GM21737 (cell line): ENCODE measurements at regions not wholly inside any gene's neighbourhood (a gene's known extent, or its start where the extent isn't known, plus 50 kb on each side); places are given as distances from the start of the nearest gene placed in this dataset.

Source experiments
- ATAC-seq: cut with Tn5 transposase; IDR thresholded peaks from one replicate; pipeline ENCODE4 v1.9.1; 2021; ENCODE audit warnings: mild to moderate bottlenecking, moderate library complexity; ENCODE audit not compliant: unreplicated experiment

DNA sequence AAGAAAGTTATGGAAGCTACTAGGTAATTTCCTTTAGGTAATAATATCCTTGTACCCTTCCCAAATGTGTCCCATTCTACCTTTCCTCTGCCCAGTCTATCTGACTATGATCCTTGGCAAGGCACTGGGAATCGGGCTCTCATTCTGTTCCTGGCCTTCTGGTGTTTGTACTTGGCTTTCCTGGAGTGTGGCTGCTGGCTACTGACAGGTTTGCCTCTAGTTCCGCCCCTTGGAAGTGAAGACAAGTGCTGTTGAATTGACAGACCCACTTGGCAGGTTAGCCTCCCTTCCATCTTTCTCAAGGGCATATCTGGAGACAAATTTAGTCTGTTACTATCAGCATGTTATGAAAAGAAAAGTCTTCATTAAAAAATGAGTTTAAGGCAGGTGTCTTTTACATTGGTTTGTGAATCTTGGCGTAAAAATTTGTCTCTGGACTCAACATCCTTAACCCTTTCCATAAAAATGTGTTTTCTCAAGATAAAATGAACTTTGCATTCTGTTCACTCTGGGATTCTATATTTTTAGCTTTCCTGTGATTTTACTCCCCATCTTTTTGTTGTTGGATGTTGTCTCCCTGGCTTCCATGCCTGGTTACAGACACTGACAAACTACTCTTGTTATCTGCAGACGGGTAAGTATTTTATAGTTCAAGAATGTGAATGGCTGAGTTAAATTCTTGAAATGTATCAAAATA, 287.4 kb upstream of the PDGFD start:
- ATAC-seq = no peak

DNA sequence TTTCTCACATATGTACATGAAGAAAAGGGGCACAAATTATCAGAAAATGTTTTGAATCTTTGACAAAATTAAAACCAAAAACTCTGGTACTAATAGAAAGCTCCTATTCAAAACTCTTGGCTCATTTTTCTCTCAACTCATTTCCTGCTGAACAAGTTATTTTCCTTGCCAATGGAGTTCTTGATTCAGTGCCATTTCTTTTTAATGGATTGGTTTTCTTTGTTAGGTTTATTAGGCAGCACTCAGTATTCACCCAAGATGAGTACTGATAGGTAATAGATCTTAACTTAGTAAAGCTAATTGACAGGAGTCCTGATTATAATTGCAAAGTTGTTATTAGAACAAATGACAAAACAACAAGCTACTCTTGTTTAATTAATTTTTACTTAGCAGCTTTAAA, 279.4 kb upstream of the PDGFD start:
- ATAC-seq = no peak

DNA sequence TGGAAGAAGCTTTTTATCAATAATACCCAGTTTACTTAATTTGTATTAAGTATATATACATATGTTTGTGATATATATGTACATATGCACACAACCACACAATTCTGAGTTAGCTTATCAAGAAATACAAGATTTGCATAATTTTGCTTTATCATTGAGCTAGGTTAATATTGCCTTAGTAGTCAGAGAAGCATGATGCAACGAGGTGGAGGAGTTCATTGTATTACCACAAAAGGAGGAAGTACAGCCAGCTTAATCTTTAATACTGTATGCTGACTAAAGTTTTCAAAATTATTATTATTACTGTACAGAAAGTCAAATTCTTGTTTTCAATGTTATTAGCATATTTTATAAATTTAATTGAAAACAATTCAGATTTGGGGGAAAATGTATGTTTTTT, 278.4 kb upstream of the PDGFD start:
- ATAC-seq = no peak

DNA sequence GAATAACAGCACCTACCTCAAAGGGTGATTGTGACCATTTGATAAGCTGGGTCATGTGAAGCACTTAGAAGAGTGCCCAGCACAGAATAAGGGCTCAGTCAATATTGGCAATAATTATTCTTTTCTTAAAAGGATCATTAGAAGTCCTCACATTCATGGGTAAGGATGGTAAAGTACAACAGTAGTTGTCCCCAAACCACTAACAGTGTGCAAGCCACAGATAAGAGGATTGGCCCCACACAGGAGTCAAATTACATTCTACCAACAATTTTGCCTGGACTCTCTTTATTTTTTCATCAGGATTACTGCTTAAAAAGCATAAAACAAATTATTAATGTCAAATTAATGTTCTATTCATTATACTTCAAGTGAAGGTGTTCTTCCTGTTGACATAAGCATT, 271.5 kb upstream of the PDGFD start:
- no peak for ATAC-seq

DNA sequence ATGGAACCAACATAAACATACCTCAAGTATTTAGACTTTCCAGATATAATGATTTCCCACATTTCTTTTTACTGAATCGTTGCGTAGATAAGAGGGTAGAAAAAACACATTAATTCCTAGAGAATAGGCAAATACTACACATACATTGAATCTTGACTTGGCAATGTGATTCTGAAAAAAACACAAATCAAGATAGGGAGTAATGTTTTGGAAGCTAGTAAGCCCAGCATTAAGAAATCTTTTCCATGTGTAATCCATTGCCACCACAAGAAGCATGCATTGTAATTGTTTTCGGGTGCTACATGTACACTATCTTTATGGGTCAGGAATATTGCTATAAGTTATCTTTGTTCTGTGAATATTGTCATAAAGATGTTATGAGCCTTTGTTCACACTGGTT, 269.8 kb upstream of the PDGFD start:
- ATAC-seq = no peak

DNA sequence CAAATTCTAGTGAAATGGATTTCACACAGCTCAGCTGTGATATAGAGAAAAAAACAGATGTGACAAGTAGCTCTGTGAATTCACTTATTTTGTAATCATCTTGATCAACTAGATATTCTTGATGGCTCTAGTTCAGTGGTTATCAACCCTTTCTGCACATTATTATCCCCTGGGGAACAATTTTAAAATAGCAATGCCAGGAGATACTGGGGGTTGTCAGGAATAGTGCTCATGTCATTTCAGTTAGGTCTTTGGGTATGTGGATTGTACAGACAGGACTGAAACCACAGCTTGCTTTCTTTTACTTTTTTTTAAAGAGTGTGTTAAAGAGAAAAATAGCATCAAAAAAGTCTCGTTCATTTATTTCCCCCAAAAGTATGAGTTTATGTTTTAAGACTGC, 269.0 kb upstream of the PDGFD start:
- no peak for ATAC-seq

DNA sequence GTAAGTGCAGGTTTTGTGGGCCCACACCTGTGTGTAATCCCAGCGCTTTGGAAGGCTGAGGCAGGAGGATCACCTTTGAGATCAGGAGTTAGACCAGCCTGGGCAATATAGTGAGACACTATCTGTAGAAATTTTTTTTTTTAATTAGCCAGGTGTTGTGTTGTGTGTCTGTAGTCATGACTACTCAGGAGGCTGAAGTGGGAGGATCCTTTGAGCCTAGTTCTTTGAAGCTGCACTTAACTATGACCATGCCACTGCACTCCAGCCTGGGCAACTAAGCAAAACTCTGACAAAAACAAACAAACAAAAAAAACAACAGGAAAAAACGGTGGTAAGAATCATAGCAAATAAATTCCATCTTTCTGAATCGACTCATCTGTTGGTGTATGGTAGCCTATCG, 268.6 kb upstream of the PDGFD start:
- ATAC-seq = no peak

DNA sequence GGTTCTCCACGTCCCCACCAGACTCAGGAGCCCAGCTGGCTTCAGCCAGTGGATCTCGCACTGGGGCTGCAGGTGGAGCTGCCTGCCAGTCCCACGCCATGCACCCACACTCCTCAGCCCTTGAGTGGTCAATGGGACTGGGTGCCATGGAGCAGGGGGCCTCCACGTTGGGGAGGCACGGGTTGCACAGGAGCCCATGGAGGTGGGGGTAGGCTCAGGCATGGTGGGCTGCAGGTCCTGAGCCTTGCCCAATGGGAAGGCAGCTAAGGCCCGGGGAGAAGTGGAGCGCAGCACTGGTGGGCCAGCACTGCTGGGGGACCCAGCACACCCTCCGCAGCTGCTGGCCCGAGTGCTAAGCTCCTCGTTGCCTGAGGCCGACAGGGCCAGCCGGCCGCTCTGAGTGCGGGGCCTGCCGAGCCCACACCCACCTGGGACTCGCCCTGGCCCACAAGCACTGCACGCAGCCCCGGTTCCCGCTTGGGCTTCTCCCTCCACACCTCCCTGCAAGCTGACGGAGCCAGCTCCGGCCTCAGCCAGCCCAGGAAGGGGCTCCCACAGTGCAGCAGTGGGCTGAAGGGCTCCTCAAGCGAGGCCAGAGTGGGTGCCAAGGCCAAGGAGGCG, 258.5 kb upstream of the PDGFD start:
- ATAC-seq = no peak

DNA sequence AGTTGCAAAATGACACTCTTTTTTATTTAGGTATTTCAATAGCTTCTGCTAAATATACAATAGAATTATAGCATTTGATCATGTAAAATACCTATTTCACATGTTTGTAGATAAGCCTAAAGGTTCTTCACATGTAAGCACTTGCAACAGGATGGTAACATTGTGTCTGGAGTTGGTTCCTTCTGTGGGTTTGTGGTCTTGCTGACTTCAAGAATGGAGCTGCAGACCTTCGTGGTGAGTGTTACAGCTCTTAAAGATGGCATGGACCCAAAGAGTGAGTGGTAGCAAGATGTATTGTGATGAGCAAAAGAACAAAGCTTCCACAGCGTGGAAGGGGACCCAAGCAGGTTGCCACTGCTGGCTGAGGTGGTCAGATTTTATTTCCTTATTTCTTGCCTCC, 246.4 kb upstream of the PDGFD start:
- no peak for ATAC-seq

DNA sequence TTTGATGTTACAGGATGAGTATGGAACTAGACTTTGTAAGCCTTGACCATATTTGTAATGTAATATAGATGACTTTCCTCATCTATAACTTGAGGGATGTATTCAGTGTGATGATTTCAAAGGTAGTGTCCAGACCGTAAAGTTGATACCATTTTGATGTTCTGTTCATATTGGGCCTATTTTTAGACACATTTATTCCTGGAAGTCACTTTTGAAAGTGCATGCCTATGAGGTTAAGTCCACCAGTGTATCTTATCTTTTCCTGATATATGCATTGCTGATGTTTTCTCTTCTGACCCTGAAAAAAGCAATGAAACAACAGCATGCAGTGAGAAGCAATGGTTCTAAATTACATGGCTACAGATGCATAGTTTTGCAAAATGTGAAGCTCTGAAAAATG, 244.7 kb upstream of the PDGFD start:
- ATAC-seq = no peak

DNA sequence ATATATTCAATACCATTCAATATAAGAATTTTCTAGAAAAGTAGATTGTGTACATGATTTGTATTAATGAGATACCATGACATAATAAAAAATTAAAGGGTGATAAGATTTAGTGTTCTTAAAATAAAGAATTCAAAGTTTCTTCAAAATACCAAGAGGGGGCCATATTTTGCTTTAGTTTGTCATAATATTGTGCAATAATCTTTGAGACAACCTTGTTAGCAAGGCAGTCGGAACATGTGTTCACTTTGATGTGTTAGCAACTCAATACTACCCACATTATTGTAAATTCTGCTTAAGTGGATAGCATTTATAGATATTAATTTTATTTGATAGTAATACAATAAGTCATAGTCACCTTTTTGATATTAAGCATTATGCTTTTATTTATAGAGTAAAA, 241.3 kb upstream of the PDGFD start:
- ATAC-seq = no peak

DNA sequence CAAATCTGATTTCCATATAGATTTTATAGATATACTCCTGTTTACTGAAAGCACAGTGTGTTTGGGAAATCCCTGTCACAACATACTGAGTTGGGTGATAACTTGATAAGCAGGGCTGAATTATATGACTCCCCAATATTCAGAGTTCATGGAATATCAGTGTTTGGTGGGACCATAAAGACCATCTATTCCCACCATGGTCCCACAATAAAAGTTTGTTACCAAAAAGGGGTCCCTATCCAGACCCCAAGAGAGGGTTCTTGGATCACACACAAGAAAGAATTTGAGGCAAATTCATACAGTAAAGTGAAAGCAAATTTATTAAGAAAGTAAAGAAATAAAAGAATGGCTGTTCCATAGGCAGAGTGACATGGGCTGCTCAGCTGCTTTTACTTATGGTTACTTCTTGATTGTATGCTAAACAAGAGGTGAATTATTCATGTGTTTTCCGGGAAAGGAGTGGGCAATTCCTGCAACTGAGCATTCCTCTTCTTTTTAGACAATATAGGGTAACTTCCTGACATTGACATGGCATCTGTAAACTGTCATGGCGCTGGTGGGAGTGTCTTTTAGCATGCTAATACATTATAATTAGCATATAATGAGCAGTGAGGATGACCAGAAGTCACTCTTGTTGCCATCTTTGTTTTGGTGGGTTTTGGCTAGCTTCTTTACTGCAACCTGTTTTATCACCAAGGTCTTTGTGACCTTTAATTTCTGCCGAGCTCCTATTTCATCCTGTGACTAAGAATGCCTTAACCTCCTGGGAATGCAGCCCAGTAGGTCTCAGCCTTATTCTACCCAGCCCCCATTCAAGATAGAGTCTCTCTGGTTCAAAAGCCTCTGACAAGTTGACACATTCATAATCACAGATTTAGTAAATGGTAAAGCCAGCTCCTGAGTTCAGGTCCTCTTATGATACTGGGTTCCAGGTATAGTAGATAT, 240.6 kb upstream of the PDGFD start:
- no peak for ATAC-seq

DNA sequence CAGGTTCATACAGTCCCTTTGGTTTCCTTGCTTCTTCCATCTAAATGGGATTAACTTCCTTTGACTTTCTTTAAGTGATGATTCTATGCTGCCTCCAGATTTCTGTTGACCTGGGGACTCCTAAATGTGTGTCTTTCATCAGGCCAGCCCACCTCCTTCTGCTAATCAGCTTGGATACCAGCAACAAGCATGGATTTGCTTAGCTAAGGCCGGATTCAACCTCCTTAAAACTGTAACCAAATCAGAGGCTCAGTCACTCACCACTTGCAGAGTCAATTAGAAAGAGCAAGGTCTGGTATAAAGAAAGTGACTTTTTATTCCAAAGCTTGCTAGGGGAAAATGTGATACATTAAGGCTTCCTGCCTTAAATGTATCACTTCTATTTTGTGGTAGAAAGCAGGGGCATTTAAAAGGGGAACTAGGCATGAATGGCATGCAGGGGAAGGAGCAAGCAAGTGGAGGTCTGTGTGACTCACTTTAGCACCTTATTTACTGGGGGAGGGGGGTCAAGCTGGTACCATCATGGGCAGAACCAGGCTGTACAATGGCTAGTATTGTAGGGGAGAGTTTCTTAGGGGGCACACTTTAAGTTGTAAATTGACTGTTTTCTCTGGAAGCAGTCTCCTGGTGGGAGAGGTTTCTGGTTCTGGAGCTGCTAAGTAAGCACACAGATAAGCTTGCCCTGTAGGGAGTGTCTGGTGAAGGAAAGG, 239.0 kb upstream of the PDGFD start:
- ATAC-seq = no peak

DNA sequence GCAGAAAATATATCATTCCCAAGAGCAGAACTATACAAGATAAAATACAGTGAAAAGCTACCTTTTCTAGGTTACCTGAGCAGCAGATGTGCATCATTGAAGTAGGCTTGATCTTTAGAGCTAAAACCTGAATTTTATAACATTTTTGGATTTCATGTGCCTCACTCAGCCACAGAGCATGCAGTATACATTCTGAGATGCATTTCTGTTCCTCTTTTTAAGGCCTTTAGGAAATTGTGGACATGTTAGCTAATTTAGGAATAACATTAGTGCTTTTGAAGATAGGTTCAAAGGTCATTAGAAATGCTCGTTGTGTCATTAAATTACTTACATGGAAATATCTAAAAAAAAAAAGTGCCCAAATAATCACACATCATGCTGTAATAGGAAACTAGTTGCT, 230.6 kb upstream of the PDGFD start:
- no peak for ATAC-seq

DNA sequence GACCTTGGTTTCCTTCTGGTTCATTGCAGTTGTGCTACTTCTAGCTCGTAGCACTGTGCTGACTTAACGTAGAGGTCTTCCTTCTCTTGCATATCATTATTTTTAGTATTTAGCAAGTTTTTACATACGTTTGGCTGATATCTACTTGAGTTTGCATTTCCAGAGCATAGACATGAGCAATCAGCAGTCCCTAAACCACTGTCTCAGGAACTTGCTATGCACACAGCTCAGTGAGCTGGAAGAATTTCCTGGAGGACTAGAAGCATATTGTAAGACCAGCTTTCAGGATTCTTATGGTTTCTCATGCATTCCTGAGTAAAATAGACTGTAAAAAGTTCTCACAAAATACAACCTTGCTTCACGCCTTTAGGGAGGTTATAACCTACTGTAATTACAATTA, 226.7 kb upstream of the PDGFD start:
- no peak for ATAC-seq

DNA sequence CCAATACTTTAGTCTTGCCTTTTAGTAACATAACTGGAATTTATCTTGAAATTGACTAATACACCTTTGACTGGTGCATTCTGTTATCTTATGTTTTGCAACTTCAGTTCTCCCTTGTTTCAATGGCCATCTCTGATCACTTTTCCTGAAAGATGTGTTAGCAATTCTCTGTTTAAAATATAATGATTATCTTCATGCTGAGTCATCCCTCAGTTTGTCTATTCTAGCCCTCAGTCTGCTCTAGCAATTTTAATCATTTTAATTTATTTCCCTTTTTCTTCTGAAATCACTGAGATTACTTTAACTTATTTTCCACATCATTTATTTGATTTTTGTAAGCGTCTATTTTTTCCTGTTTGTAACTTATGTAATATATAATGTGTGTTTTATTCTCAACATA, 221.9 kb upstream of the PDGFD start:
- ATAC-seq = no peak

DNA sequence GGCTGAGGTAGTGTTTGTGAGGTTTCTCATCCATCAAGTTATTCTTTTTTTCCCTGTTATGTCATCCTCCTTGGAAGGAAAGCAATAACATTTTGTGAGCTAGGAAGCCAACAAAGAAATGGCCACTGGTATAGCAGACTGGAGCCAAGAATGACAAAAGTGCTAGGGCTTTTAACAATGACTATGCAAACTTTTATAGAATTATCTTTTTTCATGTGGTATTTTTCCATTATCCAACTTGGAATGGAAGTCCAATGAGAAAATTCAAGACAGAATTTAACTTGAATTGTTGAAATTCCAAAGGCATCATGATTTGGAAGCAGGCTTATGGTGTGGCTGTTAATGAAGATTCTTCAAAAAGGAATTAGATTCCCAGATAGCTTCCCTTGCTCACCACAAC, 216.4 kb upstream of the PDGFD start:
- no peak for ATAC-seq

DNA sequence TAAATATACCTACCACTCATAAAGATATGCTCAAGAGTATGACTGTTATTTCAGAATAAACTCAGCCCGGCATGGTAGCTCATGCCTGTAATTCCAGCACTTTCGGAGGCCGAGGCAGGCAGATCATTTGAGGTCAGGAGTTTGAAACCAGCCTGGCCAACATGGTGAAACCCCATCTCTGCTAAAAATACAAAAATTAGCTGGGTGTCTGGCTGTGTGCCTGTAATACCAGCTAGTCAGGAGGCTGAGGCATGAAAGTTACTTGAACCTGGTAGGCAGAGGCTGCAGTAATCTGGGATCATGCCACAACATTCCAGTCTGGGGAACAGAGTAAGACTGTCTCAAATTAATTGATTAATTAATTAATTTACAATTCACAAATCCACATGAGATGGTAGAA, 208.2 kb upstream of the PDGFD start:
- no peak for ATAC-seq

DNA sequence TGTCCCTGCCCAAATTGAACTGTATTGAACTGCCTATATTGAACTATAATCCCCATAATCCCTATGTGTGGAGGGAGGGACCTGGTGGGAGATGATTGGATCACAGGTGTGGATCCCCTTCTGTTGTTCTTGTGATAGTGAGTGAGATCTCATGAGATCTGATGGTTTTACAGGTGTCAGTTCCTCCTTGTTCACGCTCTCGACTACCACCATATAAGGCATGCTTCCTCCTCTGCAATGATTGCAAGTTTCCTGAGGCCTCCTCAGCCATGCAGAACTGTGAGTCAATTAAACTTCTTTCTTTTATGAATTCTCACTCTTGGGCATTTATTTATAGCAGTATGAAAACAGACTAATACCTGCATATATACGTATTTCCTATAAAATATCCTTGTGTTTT, 206.5 kb upstream of the PDGFD start:
- no peak for ATAC-seq

DNA sequence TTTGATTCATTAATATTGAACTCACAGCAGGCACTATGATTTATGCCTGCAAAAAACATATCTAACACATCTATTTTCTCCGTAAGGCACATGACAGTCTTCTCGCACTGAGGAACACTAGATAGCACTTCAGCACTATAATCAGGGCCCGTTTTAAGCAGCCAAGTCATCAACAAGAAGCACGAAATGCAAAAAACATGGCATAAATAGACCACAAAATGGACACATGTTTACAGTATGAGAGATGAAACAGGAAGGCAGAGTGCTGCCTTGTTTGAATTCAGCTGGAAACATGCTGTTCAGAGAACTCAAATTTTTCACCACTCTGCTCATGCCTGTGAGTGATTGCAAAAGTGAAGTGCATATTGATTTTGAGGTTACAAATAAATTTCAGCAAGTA, 205.8 kb upstream of the PDGFD start:
- ATAC-seq = no peak

DNA sequence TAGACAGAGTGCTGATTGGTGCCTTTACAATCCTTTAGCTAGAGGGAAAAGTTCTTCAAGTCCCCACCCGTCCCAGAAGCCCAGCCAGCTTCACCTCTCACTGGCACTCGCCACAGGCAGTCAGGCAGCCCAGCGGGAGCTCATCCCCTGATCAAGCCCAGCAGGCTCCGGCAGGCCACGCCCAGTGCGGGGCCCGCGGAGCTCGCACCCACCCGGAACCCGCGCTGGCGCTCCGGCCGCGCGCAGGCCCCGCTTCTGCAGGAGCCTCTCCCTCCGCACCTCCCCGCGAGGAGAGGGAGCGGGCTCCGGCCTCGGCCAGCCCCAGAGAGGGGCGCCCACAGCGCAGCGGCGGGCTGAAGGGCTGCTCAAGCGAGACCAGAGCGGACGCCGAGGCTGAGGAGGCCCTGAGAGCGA, 202.4 kb upstream of the PDGFD start:
- ATAC-seq = no peak
